ENCODE measurements at regions not wholly inside any gene's neighbourhood (a gene's known extent, or its start where the extent isn't known, plus 50 kb on each side); places are given as distances from the start of the nearest gene placed in this dataset.

- intact Hi-C loops (cut with DNase I): no loop called here
- Histone ChIP-seq H3K27ac (no peak overlapping the region), H3K4me3 (no peak overlapping the region), H3K4me1 (no peaks in the 10 kb centered on the region), H3K27me3 (no peaks in the 10 kb centered on the region), H3K9me3 (no peaks in the 10 kb centered on the region), H3K36me3 (replicated peaks in 1 of 2; ENCODE audit: insufficient read depth in 1 of 2, low read depth in 2 of 2) (no peaks in the 10 kb centered on the region)
- WGBS, 2 donors: 77 to 96% methylated on average over 5 of the region's 5 CpGs
- TF ChIP-seq POLR2A (IDR thresholded peaks at IDR 0.05) (no peak), CTCF (IDR thresholded peaks at IDR 0.05) (no peak)
- ATAC-seq (no peak), DNase-seq (no peak)
These were observed 152.7 kb upstream of the ARHGAP28 start for GRCh38 chr18:6576718-6577375.

GRCh38 chr18:6578686-6579085, 150.8 kb upstream of the ARHGAP28 start:
- no peak for TF ChIP-seq POLR2A (IDR thresholded peaks at IDR 0.05)
- TF ChIP-seq CTCF (IDR thresholded peaks at IDR 0.05): no peak
- H3K9me3 ChIP-seq: no peaks in the 10 kb centered on the region

GRCh38 chr18:6579486-6579885, 150.0 kb upstream of the ARHGAP28 start:
- intact Hi-C loops (cut with DNase I): no loop called here
- Histone ChIP-seq H3K27me3 (no peaks in the 10 kb centered on the region), H3K36me3 (replicated peaks in 1 of 2; ENCODE audit: insufficient read depth in 1 of 2, low read depth in 2 of 2) (no peaks in the 10 kb centered on the region), H3K4me3 (no peak overlapping the region), H3K9me3 (no peaks in the 10 kb centered on the region), H3K4me1 (no peaks in the 10 kb centered on the region), H3K27ac (no peak overlapping the region)
- ATAC-seq: no peak
- 70 to 71% methylated on average over 5 of the region's 5 CpGs for WGBS, 2 donors
- TF ChIP-seq POLR2A (IDR thresholded peaks at IDR 0.05): no peak
- no peak for TF ChIP-seq CTCF (IDR thresholded peaks at IDR 0.05)
- DNase-seq: no peak

More at GRCh38 chr18:6578686-6579085, 150.8 kb upstream of the ARHGAP28 start:
- no peak for DNase-seq
- WGBS, 2 donors: 68 to 80% methylated on average over 2 of the region's 2 CpGs
- H3K4me1 ChIP-seq: no peaks in the 10 kb centered on the region
- no peak overlapping the region for H3K27ac ChIP-seq
- no peak for ATAC-seq
- no peak overlapping the region for H3K4me3 ChIP-seq
- H3K36me3 ChIP-seq (replicated peaks in 1 of 2; ENCODE audit: insufficient read depth in 1 of 2, low read depth in 2 of 2): no peaks in the 10 kb centered on the region
- no peaks in the 10 kb centered on the region for H3K27me3 ChIP-seq
- intact Hi-C loops (cut with DNase I): no loop called here

- intact Hi-C loops (cut with DNase I): no loop called here
- H3K27ac ChIP-seq: no peak overlapping the region
- 90 to 95% methylated on average over 1 of the region's 1 CpG for WGBS, 2 donors
- no peaks in the 10 kb centered on the region for H3K36me3 ChIP-seq (replicated peaks in 1 of 2; ENCODE audit: insufficient read depth in 1 of 2, low read depth in 2 of 2)
- no peaks in the 10 kb centered on the region for H3K4me1 ChIP-seq
- H3K9me3 ChIP-seq: no peaks in the 10 kb centered on the region
- TF ChIP-seq POLR2A (IDR thresholded peaks at IDR 0.05): no peak
- TF ChIP-seq CTCF (IDR thresholded peaks at IDR 0.05): no peak
- DNase-seq (no peak), ATAC-seq (no peak)
- no peaks in the 10 kb centered on the region for H3K27me3 ChIP-seq
- no peak overlapping the region for H3K4me3 ChIP-seq
These were observed 149.1 kb upstream of the ARHGAP28 start for GRCh38 chr18:6580401-6580800.

GRCh38 chr18:6589923-6590322, 139.6 kb upstream of the ARHGAP28 start:
- Histone ChIP-seq H3K4me1 (no peaks in the 10 kb centered on the region), H3K27me3 (no peaks in the 10 kb centered on the region), H3K4me3 (no peak overlapping the region), H3K9me3 (no peaks in the 10 kb centered on the region), H3K27ac (no peak overlapping the region), H3K36me3 (replicated peaks in 1 of 2; ENCODE audit: insufficient read depth in 1 of 2, low read depth in 2 of 2) (no peaks in the 10 kb centered on the region)
- intact Hi-C loops (cut with DNase I): no loop called here
- no peak for DNase-seq
- TF ChIP-seq POLR2A (IDR thresholded peaks at IDR 0.05): no peak
- TF ChIP-seq CTCF (IDR thresholded peaks at IDR 0.05): no peak
- WGBS, 2 donors: 58 to 75% methylated on average over 1 of the region's 1 CpG
- no peak for ATAC-seq
